Dendritic cell treated with granulocyte-macrophage colony-stimulating factor and Interleukin-4, amounts not matched to agents 40 ng/mL and 50 ng/mL, for 4 days (primary cell): ENCODE measurements at regions not wholly inside any gene's neighbourhood (a gene's known extent, or its start where the extent isn't known, plus 50 kb on each side); places are given as distances from the start of the nearest gene placed in this dataset.
A peak's percentile ranks its signal among the peaks of the same experiment; 100 is the strongest.
"Not testable (repeated sequence)": the region's sequence is repeated elsewhere in the genome, so short reads cannot be mapped to it uniquely, and the experiment has no call there.

ENCODE experiments used
- H3K27ac Mint-ChIP-seq: one replicate; pipeline ENCODE4 v1.8.0; 2022; ENCODE audit warnings: mild to moderate bottlenecking, mixed read lengths
- H3K27me3 Mint-ChIP-seq: one replicate; pipeline ENCODE4 v1.8.0; 2022; ENCODE audit warnings: mild to moderate bottlenecking, mixed read lengths
- H3K36me3 Mint-ChIP-seq: one replicate; pipeline ENCODE4 v1.8.0; 2022; ENCODE audit warnings: low read depth, mixed read lengths
- H3K4me1 Mint-ChIP-seq: one replicate; pipeline ENCODE4 v1.8.0; 2022; ENCODE audit warnings: low read depth, mixed read lengths
- H3K4me3 Mint-ChIP-seq: one replicate; pipeline ENCODE4 v1.8.0; 2022; ENCODE audit warnings: mild to moderate bottlenecking, moderate library complexity, mixed read lengths
- H3K9me3 Mint-ChIP-seq: one replicate; pipeline ENCODE4 v1.8.0; 2022; ENCODE audit warnings: mixed read lengths
- intact Hi-C: fragments of 100-400 bp; cut with micrococcal nuclease; formaldehyde crosslinking; loops from one replicate; pipeline ENCODE4 v1.15.0; 2022

DNA sequence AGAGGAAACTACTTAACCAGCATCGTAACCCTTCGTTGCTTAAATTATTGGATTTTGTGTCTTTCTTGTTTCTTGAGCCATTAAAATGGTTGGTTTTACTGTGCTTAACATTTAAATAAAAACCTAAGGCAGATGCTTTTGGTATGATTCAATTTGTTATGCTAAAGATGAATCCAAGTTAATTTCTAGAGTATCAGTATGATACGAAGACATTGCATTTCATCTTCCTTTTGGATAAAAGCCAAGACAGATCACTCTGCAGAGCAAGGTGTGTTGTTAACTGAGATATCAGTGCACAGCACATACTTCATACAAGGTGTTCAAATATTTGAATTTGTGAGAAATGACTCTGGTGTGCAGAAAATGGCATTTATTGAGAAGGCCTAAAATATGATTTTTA lies 480.5 kb downstream of the PCNX1 start:
- peaks cover 31% of the 10 kb centered on the region for H3K4me1 Mint-ChIP-seq
- H3K36me3 Mint-ChIP-seq: peaks cover 14% of the 10 kb centered on the region
- no peaks in the 10 kb centered on the region for H3K27me3 Mint-ChIP-seq
- no peaks in the 10 kb centered on the region for H3K9me3 Mint-ChIP-seq
- H3K27ac Mint-ChIP-seq: no peak overlapping the region
- H3K4me3 Mint-ChIP-seq: no peak overlapping the region
- intact Hi-C loops: no loop called here

DNA sequence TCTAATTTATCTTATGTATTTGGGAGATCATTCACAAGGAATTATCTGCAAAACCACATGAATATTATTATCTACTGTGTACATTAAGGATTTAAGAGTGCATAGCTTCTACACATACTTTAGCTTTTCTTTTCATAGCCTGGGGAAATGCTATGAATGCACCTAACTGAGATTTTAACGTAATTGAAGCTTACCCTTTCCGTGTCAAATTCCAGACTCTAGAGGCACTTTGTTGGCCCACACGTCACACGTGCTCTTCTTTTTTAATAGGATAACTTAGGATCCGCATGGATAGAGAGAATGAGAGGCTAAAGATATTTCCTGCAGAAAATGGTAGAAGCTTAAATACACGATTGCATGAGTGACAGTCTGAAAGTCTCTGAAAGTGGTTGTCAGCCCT lies 481.1 kb downstream of the PCNX1 start:
- H3K36me3 Mint-ChIP-seq: peaks cover 14% of the 10 kb centered on the region
- H3K9me3 Mint-ChIP-seq: no peaks in the 10 kb centered on the region
- intact Hi-C loops: no loop called here
- no peak overlapping the region for H3K27ac Mint-ChIP-seq
- no peaks in the 10 kb centered on the region for H3K27me3 Mint-ChIP-seq
- H3K4me3 Mint-ChIP-seq: no peak overlapping the region
- H3K4me1 Mint-ChIP-seq: peaks cover 31% of the 10 kb centered on the region

DNA sequence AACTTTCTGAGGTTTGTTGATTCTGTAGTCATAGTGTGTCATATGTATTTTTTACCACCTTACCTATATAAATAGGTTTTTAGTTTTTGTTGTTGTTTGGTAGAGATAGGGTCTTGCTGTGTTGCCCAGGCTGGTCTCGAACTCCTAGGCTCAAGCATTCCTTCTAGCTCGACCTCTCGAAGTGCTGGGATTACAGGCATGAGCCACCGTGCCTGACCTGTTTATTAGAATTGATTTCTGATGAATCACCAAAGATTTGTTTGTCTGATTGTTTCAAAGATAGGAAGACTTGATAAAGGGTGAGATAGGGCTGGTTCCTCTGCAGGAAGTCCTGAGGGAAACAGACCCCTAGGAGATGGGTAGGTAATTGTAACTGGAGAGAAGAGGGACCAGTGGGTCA lies 481.6 kb downstream of the PCNX1 start:
- Mint-ChIP-seq H3K9me3 (no peaks in the 10 kb centered on the region), H3K4me1 (peaks cover 31% of the 10 kb centered on the region), H3K36me3 (peaks cover 13% of the 10 kb centered on the region), H3K27ac (peak overlapping the region; percentile 4), H3K27me3 (no peaks in the 10 kb centered on the region), H3K4me3 (no peak overlapping the region)
- intact Hi-C loops: no loop called here

DNA sequence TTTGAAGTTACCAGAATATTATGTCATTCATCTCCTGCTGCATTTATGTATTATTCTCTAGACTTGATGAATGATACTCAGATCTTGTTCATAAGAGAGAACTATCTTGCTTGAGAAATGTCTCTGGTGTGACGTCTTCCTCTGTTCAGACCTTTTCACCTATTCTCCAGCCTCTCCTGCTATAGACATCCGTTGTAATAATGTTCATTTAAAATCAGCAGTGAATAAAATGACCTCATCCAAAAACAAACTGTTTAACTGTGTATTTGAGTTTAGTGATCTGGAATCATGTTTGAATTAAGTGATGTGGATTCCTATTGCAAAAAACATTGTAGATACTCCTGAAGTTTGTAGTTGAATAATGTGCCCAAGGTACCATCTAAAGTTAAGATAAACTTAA lies 487.1 kb downstream of the PCNX1 start:
- H3K9me3 Mint-ChIP-seq: no peaks in the 10 kb centered on the region
- no peaks in the 10 kb centered on the region for H3K27me3 Mint-ChIP-seq
- no peak overlapping the region for H3K4me3 Mint-ChIP-seq
- intact Hi-C loops: no loop called here
- no peak overlapping the region for H3K27ac Mint-ChIP-seq
- peaks cover 42% of the 10 kb centered on the region for H3K4me1 Mint-ChIP-seq
- no peaks in the 10 kb centered on the region for H3K36me3 Mint-ChIP-seq

DNA sequence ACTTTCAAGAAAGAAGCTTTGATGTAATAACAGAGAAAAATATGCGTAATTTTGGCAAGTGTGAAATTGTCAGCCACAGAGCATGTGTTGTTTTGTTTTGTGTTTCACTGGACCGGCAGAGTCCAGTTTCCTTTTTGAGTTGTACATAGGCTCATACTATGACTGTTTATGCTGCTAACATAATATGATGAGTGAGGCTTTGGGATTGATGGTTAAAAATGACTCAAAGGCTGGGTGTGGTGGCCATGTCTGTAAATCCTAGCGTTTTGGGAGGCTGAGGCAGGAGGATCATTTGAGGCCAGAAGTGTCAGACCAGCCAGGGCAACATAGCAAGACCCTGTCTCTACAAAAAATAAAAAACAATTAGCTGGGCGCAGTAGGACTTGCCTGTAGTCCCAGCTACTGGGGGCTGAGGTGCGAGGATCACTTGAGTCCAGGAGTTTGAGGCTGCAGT lies 487.9 kb downstream of the PCNX1 start:
- Mint-ChIP-seq H3K4me3 (no peak overlapping the region), H3K27ac (peak overlapping the region; percentile 33), H3K27me3 (no peaks in the 10 kb centered on the region), H3K9me3 (no peaks in the 10 kb centered on the region), H3K4me1 (peaks cover 46% of the 10 kb centered on the region), H3K36me3 (no peaks in the 10 kb centered on the region)
- intact Hi-C loops: no loop called here

DNA sequence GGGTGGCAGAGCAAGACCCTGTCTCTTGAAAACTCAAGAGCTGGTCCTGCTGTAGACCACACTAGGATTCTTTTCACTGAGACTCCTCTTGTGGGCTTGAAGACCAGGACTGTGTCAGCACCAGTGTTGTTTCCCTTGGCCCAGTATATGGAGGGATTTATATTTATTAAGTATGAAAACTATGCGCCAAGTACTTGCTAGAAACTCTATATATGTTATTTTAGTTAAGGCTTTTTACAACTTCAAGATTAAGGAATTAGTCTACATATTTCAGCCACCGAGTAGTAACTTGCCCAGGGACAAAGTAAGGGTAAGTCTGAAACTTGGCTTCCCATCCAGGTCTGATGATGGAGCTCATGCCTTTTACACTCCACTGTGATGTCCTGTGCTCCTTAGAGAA lies 488.4 kb downstream of the PCNX1 start:
- peak overlapping the region; percentile 33 for H3K27ac Mint-ChIP-seq
- intact Hi-C loops: no loop called here

DNA sequence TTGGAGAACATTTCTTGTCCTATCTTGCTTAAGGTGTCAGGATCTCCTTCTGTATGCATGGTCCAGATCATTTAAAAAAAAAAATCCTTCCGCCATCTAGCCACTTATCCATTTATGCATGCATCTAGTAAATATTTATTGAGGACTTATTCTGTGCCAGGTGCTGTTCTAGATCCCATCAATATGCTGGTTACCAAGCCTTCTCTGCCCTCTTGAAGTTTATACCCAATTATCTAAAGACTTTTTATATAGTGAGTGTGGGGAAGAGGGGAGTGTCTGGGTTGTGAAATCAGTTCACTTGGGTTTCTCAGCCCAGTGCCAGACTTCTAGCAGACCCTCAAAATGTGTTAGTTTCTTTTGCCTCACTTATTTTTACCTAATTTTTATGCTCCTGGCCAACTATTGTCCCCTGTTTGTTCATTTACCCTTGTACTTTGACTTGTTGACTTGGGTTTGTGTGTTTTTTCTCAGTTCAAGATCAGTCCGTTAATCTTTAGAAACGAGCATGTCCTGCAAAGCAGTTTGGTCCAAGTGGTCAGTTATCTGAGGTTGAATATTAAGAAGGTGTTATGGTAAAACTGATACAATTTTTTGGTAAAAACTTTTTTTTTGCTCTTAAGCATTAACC lies 488.9 kb downstream of the PCNX1 start:
- H3K4me1 Mint-ChIP-seq: peaks cover 50% of the 10 kb centered on the region
- no peak overlapping the region for H3K4me3 Mint-ChIP-seq
- H3K27me3 Mint-ChIP-seq: no peaks in the 10 kb centered on the region
- peak overlapping the region; percentile 33 for H3K27ac Mint-ChIP-seq
- H3K9me3 Mint-ChIP-seq: no peaks in the 10 kb centered on the region
- no peaks in the 10 kb centered on the region for H3K36me3 Mint-ChIP-seq
- intact Hi-C loops: no loop called here

More for the DNA sequence above, 488.4 kb downstream of the PCNX1 start:
- peaks cover 46% of the 10 kb centered on the region for H3K4me1 Mint-ChIP-seq
- H3K9me3 Mint-ChIP-seq: no peaks in the 10 kb centered on the region
- H3K36me3 Mint-ChIP-seq: no peaks in the 10 kb centered on the region
- H3K27me3 Mint-ChIP-seq: no peaks in the 10 kb centered on the region
- no peak overlapping the region for H3K4me3 Mint-ChIP-seq

DNA sequence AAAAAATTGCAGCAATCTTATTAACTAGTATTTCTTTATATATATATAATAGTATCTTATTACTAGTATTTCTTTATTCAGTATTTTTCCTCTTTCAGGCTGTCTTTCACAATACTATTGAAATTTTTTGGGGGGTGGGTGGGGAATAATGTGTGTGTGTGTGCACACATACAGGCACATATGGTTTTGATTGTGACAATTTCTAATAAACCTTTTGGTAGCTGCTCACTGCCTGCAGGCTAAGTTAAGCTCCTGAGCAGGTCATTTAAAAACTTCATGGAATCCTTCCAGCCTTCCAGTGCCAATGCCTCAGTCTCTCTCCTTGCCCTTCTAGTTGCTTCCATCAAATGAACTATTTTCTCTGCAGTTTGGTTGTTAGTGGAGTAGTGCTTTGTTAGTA lies 490.1 kb downstream of the PCNX1 start:
- peak overlapping the region; percentile 88 for H3K27ac Mint-ChIP-seq
- H3K9me3 Mint-ChIP-seq: no peaks in the 10 kb centered on the region
- H3K36me3 Mint-ChIP-seq: no peaks in the 10 kb centered on the region
- H3K27me3 Mint-ChIP-seq: no peaks in the 10 kb centered on the region
- no peak overlapping the region for H3K4me3 Mint-ChIP-seq
- peaks cover 40% of the 10 kb centered on the region for H3K4me1 Mint-ChIP-seq
- intact Hi-C loops: no loop called here

DNA sequence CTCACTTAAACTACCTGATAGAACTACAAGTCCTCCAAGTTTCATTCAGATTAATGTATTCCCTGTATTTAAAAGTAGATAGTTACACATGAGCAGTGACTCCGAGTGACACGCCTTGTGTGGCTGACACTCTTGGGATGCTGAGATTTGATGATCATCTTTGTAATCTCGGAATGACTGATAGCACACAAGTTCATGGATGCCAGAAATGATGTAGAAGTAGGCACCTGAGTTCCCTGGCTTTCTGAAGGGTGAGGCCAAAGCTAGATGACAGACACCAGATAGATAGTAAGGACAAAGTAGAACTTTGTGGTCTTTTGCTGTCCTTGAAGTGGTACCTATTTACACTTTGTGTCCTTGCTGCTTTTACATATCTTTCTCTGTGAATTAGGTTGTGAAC lies 491.2 kb downstream of the PCNX1 start:
- Mint-ChIP-seq H3K4me1 (peaks cover 38% of the 10 kb centered on the region), H3K36me3 (no peaks in the 10 kb centered on the region), H3K27me3 (no peaks in the 10 kb centered on the region), H3K9me3 (no peaks in the 10 kb centered on the region), H3K4me3 (no peak overlapping the region), H3K27ac (peak overlapping the region; percentile 88)
- intact Hi-C loops: loop anchor here (2.0 kb wide), 1 partner anchor 78 kb away; the partner anchor contains the start of gene SIPA1L1

DNA sequence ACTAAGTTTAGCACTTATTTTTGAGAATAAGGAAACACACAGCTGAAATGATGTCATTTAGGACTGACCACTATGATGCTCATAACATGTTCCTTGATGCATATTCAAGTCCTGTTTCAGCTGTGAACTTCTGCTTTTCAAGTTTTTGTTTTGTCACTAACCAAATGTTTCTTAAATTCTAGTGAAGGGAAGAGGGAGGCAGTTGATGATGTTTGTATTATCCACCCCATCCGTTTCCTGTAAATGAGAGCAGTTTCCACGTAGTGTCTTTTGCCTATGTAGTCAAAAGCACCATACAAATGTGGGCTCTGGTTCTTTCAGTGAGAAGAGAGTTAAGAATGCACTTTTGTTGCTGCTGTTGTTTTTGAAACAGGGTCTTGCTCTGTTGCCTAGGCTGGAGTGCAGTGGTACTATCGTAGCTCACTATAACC lies 491.8 kb downstream of the PCNX1 start:
- Mint-ChIP-seq H3K9me3 (no peaks in the 10 kb centered on the region), H3K36me3 (no peaks in the 10 kb centered on the region), H3K4me1 (peaks cover 38% of the 10 kb centered on the region), H3K27me3 (no peaks in the 10 kb centered on the region), H3K4me3 (peak overlapping the region; percentile 10), H3K27ac (peak overlapping the region; percentile 88)
- intact Hi-C loops: loop anchor here (1.0 to 2.0 kb wide), 3 partner anchors 36 to 257 kb away; partner anchors contain the start of gene SIPA1L1

DNA sequence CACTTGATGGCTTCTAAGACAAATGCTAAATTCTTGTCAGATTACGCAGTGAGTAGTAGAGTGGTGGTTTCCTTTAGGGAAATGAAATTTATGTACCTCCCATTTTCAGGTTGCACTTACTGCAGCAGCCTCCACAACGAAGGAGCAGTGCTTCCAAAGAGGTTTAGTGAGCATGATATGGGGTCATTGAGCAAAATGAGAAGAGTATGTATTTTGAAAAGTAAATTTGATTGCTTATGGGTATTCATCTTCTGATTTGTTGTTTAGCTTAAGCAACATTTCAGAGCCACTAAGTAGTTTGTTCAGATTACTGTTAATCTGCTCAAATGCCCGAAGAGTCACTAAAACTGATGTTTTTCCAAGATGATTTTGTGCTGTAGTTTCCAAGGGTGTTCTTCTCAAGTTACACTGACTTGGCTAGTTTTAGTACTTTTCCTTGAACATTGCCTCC lies 493.6 kb downstream of the PCNX1 start:
- intact Hi-C loops: no loop called here
- Mint-ChIP-seq H3K36me3 (no peaks in the 10 kb centered on the region), H3K27ac (peak overlapping the region; percentile 88), H3K4me1 (peaks cover 34% of the 10 kb centered on the region), H3K27me3 (no peaks in the 10 kb centered on the region), H3K9me3 (no peaks in the 10 kb centered on the region), H3K4me3 (no peak overlapping the region)

DNA sequence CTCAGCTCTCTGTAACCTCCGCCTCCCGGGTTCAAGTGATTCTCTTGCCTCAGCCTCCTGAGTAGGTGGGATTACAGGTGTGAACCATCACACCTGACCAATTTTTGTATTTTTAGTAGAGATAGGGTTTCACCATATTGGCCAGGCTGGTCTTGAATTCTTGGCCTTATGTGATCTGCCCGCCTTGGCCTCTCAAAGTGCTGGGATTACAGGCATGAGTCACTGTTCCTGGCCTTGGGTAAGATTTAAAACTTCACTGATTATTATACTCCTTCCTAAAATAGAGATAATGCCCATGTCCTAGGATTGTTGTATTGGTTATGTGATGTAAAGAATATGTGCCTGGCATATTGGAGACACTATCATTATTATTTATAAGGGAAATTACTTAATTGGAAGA lies 495.2 kb downstream of the PCNX1 start:
- H3K36me3 Mint-ChIP-seq, intact Hi-C loops, H3K27ac Mint-ChIP-seq, H3K4me3 Mint-ChIP-seq, H3K27me3 Mint-ChIP-seq, H3K9me3 Mint-ChIP-seq: not testable (repeated sequence)
- H3K4me1 Mint-ChIP-seq: peaks cover 27% of the 10 kb centered on the region

DNA sequence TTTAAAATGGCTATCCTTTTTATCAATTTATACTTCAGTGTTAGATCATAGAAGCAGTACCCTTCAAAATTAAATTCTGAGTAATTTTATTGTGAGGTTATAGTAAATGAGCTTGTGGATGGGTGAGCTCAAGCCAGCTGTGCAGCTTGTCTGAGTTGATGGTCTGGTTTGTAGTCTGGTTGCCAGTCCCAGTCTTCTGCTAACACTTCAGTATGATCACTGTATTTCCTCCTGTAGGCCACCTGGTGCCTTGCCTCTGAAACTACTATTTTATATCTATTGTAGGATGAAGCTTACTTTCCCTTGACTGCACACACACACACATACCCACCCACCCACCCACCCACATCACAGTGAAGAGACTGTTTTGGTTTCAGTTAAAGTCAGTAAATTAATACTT lies 496.4 kb downstream of the PCNX1 start:
- intact Hi-C loops: loop anchor here (2.0 kb wide), 1 partner anchor 265 kb away; no protein-coding TSS in a partner anchor
- H3K36me3 Mint-ChIP-seq: no peaks in the 10 kb centered on the region
- no peak overlapping the region for H3K27ac Mint-ChIP-seq
- no peak overlapping the region for H3K4me3 Mint-ChIP-seq
- H3K4me1 Mint-ChIP-seq: peaks cover 24% of the 10 kb centered on the region
- H3K27me3 Mint-ChIP-seq: no peaks in the 10 kb centered on the region
- H3K9me3 Mint-ChIP-seq: no peaks in the 10 kb centered on the region

DNA sequence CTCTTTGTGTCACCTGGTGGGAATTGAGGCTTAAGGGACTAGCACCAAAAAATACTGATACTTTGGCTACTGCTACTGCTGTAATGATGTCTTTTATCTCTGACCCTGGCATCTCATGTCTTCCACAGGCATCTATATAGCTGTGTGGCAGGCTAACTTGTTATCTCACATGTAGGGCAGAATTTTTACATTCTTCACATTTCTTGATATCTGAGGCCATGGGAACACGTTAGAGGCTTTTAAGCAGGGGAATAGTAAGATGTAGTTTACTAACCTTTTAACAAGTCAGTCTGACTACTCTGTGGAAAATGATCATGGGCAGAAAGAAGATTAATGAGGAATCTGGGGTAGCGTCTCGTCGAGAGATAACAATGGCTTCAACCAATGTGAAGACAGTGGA lies 498.4 kb downstream of the PCNX1 start:
- Mint-ChIP-seq H3K4me1 (peaks cover 25% of the 10 kb centered on the region), H3K36me3 (peaks cover 9% of the 10 kb centered on the region), H3K4me3 (no peak overlapping the region), H3K27ac (no peak overlapping the region), H3K9me3 (no peaks in the 10 kb centered on the region), H3K27me3 (no peaks in the 10 kb centered on the region)
- intact Hi-C loops: loop anchor here (2.0 kb wide), 1 partner anchor 267 kb away; no protein-coding TSS in a partner anchor
